Breast epithelium (tissue), 3 donors: ENCODE measurements at regions not wholly inside any gene's neighbourhood (a gene's known extent, or its start where the extent isn't known, plus 50 kb on each side); places are given as distances from the start of the nearest gene placed in this dataset.

Experiments used
- POLR2A ChIP-seq: fragments of 450-650 bp; IDR thresholded peaks from one replicate; pipeline ENCODE4 v1.6.1; 2016; ENCODE audit warnings: antibody characterized with exemption, mild to moderate bottlenecking, moderate library complexity
- POLR2AphosphoS5 ChIP-seq, 3 donors: sonication (generic); formaldehyde crosslinking; IDR thresholded peaks; one replicate each; pipeline ENCODE4 v1.6.1; 2017; ENCODE audit warnings: antibody characterized with exemption in 3 of 3
- TF ChIP-seq, protein P1 (sequence below), 3 donors: fragments of 450-650 bp; IDR thresholded peaks; one replicate each; pipeline ENCODE4 v1.5.1; 2016 to 2017; ENCODE audit warnings: antibody characterized with exemption in 3 of 3, mild to moderate bottlenecking in 3 of 3, moderate library complexity in 3 of 3

DNA sequence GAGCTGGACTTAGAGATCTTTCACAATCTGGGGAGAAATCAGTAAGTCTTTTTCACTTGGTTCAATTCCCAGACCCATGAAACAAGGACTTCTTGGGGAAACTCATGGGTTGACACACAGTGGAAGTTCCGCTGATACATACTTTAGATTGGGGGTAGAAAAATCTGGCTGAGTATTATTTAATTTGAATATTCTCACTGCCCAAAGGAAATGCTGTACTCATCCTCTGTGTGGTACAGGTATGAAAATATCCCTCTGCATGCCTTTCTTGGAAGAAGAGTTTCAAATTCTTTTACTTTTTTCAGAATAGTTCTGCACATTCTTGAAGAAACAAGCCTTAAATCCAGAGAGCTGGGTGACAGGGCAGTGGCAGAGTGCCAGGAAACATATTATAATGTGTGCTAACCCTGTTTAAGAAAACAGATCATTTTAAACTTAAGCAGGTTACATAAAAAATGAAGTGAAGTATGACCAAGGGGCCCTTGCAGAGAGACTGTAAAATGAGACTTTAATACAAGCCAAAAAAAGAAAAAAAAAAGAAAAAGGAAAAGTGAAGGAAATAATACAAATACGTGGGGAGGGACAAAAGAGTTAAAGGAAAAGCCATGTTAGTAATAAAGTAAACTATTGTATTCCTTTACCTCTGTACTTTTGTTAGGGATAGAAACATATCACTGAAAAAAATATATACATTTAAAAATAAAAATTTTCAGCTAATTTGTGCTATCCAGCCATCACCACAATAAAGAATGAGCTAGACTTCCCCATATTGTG lies 173.4 kb upstream of the NR3C1 start:
- TF ChIP-seq, protein P1, sequence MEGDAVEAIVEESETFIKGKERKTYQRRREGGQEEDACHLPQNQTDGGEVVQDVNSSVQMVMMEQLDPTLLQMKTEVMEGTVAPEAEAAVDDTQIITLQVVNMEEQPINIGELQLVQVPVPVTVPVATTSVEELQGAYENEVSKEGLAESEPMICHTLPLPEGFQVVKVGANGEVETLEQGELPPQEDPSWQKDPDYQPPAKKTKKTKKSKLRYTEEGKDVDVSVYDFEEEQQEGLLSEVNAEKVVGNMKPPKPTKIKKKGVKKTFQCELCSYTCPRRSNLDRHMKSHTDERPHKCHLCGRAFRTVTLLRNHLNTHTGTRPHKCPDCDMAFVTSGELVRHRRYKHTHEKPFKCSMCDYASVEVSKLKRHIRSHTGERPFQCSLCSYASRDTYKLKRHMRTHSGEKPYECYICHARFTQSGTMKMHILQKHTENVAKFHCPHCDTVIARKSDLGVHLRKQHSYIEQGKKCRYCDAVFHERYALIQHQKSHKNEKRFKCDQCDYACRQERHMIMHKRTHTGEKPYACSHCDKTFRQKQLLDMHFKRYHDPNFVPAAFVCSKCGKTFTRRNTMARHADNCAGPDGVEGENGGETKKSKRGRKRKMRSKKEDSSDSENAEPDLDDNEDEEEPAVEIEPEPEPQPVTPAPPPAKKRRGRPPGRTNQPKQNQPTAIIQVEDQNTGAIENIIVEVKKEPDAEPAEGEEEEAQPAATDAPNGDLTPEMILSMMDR (IDR thresholded peaks at IDR 0.05): no peak
- no peak for TF ChIP-seq POLR2A
- no peak for TF ChIP-seq POLR2AphosphoS5 (IDR thresholded peaks at IDR 0.05)
